NCI-H82 (cell line): ENCODE measurements at regions not wholly inside any gene's neighbourhood (a gene's known extent, or its start where the extent isn't known, plus 50 kb on each side); places are given as distances from the start of the nearest gene placed in this dataset.
"Not testable (repeated sequence)": the region's sequence is repeated elsewhere in the genome, so short reads cannot be mapped to it uniquely, and the experiment has no call there.

ENCODE experiments used
- DNase-seq: peaks from one replicate; lab custom pipeline; 2025; lab: John Stamatoyannopoulos, UW

DNA sequence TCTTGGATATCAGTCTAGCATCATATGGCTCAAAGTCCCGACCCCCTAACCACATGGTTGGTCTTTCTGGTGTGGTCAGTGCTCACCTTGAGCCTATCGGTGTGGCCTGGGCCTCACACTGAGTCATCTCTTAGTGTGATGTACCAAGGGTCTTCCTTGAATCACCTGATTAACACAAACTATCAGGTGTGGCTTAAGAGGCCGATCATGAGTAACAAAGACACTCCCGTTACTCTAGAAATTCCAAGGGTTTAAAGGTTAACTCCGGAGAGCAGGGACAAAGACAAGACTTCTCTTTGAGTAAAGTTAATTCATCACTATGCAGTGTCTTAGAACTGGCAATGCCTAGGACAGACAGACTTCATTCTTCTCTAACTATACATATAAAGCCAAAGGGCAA, 52.3 kb upstream of the ARMC3 start:
- no peak for DNase-seq

DNA sequence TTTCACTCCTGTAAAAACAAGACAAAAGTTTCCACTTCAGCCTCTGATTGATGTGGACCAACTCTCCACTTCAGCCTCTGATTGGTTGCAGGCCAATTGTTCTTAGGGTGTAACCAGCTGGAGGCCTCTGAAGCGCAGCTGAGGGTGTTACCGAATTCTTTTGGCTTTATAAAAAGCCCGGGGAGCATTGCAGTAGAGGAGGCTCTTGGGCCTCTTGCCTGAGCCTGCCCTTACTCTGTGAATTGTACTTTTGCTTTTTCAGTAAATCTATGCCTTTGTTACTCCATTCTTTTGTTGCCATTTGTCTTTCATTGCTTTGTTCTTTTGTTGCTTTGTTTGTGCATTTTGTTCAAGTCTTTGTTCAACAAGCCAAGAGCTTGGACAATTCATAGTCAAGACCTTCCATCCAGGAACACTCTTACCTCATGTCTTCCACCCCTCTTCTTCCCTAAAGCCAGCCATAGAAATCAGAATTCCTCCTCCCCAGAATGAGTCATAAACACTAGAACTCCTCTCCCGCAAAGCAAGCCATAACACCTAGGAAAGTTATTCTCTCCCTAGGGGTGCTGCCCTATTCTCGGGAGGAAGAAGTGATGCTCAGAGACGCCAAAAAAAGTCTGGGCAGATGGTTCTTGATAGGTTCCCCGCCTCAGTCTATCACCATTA, 53.5 kb upstream of the ARMC3 start:
- DNase-seq: no peak

DNA sequence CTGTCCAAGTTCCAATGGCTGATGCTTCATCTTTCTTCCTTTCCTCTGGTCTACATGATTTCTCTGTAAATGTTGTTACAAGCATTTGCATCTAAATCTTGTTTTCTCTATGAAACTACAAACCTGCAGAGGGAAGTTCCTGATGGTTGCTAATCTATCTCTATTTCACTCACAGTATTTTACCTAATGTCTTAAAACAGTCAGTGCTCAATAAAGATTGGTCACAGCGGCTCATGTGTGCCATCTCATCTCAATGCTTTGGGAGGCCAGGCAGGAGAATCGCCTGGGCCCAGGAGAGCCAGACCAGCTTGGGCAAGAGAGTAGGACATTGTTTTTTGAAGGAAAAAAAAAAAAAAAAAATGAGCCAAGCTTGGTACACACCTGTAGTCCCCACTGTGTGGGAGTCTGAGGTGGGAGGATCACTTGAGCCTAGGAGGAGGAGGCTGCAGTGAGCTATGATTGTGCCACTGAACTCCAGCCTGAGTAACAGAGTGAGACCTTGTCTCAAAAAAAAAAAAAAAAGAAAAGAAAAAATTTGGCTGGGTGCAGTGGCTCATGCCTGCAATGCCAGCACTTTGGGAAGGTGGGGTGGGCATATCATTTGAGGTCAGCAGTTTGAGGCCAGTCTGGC, 71.3 kb upstream of the ARMC3 start:
- no peak for DNase-seq

DNA sequence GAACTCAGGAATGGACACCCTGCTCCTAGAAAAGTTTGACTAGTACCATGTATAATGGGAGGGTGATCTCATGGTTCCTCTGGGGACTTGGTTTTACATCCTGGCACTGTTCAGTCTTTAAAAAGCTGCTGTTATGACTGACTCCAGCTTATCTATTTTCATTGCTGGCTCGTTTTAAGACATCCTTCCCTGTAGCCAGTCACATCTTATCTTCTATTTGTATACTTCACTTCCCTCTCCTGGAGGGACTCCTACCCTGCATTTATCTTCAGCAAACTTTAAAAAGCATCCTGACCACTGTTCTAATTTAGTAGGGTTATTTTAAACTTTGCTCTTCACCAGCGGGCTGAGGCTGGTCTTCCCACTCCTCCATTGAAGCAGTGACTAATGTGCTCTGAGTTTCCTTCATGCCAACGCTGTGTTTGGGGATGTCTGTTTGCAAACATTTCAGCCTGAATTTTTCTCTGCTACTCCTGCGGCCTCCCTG, 72.9 kb upstream of the ARMC3 start:
- no peak for DNase-seq

DNA sequence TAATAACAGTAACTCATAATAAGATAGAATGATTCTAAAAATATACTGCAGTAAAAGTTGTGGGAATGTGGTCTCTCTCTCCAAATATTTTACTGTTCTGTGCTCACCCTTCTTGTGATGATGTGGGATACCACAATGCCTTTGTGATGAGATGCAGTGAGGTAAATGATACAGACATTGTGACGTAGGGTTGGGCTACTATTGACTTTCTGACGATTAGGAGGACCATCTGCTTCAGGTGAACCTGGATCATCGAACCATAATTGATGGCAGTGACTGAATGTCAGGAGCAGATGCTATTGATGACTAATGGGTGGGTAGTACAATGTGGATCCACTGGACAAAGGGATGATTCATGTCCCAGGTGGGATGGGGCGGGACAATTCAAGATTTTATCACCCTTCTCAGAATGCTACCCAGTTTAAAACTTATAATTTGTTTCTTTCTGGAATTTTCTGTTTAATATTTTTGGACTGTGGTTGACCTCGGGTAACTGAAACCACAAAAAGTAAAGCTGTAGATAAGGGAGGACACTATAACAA, 73.9 kb upstream of the ARMC3 start:
- no peak for DNase-seq

DNA sequence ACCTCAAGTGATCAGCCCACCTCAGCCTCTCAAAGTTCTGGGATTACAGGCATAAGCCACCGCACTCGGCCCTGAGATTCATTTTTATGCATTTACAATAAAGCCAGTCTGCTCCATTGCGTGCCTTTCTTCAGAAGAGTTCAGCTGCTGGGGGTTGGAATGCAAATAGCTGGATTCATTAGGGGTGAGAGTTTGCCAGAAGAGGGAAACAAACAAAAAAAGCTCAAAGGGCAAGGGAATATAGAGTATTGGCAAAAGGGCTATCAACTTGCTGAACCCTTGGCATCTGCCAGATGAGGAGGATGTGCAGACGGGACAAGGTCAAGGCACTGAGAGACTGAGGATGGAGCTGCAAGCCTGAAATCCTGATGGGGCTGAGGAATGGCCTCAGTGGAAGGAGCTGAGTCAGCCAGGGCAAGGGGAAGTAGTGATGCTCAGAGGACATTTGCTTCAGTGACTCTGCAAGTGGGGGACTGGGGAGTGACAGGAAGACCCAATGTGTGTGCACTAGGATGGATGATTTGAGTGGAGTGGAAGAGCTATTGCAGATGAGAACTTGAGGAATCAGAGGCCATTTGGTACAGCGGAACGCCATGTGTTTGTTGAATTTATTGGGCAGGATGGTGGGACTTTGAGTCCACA, 75.0 kb upstream of the ARMC3 start:
- no peak for DNase-seq

DNA sequence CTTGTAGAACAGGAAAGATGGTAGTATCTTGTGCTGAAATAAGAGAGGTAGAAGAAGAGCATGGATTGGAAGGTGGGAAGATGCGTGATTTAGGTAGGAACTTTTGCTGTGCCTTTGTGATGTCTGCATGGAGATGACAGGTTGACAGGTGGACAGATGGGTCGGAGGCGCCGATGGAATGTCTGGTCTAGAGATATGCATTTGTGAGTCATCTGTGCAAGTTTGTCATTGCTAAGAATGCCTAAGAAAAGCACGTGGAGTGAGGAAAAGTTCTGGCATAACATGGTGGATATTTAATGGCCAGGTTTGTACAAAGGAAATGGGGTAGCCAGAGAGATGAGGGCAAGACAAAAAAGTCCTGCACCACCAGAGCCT, 76.0 kb upstream of the ARMC3 start:
- DNase-seq: no peak

DNA sequence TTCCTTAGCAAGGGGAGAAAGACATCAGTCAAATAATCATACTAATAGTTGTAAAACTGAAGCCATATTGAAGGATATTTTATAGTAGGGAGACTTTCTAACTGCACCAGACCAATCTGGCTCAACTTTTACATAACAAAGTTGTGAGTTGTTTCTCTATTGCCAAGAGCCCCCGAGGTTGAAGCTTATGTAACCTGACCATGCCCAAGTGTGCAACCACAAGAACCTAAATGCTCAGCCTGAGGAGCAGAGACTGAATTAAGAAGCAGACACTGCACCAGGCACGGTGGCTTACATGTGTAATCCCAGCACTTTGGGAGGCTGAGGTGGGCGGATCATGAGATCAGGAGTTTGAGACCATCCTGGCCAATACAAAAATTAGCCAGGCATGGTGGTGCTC, 77.3 kb upstream of the ARMC3 start:
- no peak for DNase-seq

DNA sequence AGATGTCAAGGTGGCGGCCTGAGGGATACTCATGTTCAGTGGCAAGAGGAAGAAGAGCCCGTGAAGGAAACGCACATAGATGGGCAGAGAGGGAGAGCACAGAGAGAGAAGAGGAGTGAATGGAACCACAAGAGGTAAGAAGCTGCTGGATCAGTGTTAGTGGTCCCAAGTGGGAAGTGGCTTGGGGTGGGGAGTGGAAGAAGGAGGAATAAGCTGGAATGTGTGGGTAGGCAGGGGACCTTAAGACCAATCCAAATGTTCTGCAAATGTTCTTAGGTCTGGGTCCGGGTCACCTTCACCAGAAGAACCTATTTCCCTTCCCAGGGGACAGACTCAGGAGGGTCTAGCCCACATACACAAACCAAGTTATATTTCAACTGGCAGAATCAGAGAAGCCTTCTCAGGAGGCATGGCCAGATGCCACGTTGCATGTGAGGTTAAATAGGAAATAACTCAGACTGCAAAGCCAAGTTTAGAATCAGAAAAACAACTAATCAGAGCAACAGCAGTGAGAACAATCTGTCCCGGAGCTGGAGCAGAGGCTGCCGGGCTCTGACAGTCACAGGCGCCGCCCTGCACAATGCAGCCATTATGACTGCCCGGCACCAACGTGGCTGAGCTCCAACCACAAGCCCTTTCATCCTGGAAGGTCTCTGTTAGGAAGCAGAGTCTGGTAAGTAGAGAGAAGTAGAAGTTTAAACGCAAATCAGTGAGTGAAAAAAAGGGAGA, 78.6 kb upstream of the ARMC3 start:
- DNase-seq: no peak

DNA sequence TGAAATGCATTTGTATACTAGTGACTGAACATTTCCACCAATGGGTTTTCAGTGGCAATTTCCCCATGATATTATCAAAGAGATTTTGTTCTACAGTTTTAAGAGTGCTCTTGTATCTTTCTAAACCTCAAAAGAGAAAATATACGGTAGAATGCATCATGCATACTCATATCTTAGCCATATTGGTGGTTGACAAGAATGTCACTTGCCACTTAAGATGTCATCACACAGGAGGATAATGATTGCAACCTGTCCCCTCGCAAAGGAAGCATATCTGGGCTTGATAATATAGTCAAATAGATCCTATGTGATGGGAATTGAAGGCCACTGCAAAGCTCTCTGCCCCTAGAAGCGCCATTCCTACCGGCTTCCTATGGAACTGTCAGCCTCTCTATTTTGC, 79.3 kb upstream of the ARMC3 start:
- no peak for DNase-seq

DNA sequence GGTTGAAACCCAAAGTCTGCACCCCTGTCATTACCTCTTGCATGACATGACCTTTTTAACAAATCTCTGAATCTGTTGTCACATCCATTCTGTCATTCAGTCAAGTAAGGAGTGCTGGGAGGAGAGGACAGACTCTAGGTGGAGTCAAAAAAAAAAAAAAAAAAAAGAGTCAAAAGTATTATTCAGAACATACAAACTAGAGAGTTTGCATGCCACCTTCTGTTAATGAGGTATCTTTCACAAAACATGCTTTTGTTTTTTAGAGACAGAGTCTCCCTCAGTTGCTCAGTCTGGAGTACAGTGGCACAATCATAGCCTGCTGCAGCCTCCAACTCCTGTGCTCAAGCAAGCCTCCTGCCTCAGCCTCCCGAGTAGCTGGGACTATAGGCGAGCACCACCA, 81.6 kb upstream of the ARMC3 start:
- DNase-seq: no peak

DNA sequence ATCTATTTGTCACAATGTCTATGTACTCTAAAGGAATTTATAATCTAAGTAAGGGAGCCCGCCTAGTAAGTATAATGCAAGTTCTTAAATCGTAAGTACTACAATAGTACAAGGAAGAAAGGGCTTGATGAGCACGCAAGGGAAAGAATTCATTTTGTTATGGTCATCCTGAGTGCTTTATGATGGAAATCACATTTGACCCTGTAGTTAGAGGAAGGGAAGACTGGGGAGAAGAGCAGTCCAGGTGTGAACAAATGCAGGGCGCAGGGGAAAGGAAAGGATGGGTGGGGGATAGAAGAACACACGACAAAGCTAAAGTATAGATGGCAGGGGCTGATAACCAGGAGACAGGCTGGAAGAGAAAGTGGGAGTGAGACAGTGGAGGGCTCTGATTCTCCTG, 88.2 kb upstream of the ARMC3 start:
- no peak for DNase-seq

DNA sequence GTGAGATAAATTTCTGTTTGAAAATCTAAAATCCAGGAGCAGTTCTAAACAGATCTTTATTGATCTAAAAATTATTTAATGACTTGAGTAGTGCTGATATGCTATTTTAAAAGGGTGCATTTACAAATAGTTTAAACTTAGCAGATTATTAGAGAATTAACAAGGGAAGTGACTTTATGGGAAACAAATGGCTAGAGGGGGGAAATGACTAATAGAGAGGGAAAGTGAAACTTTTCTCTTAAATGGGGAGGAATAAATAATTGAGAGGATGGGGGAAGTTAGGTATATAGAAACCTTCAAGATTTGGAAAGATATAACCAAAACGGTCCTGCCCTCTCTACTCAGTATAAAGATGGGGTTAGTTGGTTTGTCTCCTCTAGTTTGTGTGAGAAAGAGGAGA, 90.1 kb upstream of the ARMC3 start:
- DNase-seq: no peak

DNA sequence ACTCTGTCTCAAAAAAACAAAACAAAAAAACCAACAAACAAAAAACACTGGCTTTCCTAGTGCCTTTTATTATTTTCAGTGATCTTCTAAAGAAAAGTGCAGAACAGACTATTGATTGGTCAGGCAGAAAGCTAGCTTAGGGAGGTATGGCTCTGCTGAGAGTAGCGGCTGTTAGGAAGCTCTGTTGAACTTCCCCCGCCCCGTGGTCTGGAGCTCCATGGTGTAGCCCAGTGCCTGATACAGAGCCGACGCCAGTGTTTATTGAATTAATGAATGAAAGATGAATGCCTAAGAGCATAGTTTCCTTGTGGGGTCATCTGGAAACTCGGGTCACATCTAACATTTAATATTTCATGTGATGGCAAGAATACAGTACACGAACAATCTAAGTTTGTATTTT, 90.5 kb upstream of the ARMC3 start:
- DNase-seq: no peak

DNA sequence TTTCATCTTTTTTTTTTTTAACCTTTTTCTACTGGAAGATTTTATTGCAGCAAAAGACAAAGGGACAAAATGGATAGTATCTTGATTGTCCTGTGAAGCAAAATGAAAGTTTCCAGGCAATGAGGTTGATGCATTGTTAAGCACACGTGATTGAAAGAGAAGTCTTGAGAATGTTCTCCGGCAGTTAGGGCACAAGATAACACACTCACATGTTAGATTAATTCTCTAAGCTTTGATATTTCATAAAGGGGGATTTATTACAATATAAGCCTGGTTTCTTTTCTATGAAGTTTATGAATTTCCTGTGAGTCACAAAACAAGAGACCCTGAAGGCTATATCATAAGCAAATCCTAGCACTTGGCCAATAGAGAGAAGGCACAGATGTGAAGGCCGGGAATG, 93.4 kb upstream of the ARMC3 start:
- DNase-seq: no peak

DNA sequence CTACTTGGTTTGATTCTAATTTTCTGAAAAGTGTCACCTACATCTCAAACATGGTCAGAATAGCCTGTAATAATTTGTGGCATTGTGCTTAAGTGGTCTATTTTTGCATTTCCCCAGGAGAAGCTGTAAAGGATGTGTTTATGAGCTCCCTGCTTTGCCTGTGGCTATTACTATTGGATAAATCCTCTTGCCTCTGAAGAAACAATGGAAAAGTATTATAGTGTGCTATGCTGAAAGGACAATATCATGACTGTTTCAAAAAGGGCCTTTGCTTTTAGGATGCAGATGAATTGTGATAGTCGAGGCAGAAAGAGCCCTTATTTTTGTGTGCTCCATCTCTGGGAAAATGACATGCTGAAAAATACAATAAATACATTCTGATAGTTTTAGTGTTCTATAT, 94.1 kb upstream of the ARMC3 start:
- DNase-seq: no peak

DNA sequence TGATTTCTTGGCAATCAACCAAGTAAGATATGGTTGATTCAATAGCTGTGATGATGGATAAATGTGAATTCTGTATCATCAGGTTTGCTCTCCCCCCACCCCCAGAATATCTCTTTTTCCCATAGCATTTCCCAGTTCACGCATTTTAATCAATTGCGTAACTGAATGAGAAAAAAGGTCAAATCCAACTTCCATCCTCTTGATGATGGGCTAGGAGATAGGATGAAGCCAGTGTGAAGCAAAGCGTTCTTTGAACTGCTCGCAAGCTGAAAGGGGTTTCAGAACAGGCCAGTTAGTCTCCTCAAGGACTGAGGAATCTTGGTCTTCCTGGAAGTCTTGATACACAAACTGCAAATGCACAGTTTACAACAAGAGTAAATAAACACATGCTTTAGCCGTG, 94.5 kb upstream of the ARMC3 start:
- no peak for DNase-seq

DNA sequence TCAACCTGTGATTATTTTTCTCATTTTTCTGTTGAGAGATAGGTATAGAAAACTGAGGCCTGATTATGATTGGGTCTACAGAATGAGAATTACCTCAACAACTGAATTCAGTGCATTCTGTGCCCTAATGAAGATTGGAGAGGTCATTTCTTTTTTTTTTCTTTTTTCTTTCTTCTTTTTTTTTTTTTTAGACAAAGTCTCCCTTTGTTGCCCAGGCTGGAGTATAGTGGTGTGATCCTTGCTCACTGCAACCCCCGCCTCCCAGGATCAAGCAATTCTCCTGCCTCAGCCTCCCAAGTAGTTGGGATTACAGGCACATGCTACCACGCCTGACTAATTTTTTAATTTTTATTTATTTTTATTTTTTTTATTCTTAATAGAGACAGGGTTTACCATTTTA, 95.0 kb upstream of the ARMC3 start:
- DNase-seq: no peak

DNA sequence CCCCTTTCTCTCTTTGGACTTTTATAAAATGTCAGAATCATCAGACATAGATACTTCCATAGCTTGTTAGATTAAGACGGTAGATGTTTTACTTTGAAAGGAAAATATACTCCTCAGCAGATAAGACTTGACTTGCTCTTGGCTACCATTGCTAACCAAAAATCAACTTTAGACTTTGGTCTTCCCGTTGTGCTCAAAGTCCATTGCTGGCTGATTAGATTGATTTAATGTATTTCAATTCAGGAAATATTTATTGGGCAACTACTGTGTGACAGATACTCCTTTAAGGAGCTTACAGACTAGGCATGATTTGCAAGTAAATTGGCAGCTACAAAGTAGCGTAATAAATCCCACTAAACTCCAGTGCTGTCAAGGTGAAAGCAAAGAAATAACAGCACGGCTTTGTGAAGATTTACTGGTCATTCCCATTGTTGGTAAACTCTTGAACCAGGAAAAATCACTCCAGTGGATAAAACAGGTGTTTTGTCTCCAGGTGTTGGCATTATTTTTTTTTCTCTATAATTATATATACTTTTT, 95.7 kb upstream of the ARMC3 start:
- peak; percentile 5 for DNase-seq

DNA sequence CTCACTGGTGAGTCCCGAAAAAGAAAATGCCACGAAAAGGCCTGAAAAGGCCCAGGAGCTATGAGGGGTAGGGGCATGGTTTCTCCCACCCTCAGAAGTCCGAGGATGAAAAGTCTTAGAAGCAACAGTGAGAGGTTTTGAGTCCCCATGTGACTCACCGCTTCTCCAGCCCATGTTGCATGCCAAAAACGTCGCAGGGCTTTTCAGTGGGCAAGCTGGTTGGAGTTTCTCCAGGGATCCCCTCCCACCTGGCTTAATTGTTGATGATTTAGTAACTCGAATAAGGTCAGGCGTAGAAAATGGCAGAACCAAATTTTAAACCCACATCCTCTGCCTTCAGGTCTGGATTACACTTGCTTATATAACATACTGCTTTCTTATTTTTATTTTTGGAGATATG, 96.3 kb upstream of the ARMC3 start:
- DNase-seq: no peak

DNA sequence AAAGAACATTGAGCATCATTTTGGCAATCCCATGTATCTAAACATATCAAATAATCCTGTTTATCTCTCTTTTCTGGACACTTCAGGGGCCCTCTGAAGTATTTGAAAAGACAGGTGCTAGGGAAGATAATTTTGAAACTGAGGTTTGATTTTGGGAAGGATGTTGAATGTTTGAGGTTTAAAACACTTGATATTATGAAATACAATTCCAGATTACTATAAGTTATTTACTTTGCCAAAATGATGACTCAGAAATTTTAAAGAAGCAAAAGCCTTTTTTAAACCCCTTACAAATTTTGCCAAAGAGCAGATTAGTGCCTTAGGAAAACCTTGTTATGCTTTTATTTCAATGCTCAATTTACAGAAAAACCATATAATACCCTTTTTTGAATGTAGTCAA, 99.1 kb upstream of the ARMC3 start:
- not testable (repeated sequence) for DNase-seq

DNA sequence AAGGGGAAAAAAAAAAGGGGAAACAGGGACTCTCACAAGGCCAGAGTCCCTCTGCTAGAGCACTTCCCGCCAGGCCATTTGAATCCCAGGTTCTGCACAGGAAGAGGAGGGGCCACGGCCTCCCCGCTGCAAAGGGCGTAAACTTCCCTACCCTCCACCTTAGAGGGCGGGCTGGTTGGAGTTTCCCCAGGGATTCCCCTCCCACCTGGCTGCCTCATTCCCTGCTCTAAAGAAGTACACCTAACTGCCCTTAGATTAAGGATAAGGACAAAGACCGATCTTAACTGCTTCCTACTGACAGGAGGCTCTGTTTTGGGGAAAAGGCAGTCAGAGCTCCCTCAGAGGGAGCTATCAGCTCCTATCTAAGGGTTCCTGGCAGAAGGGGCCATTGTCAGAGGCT, 102.0 kb upstream of the ARMC3 start:
- no peak for DNase-seq
